ENCODE measurements at regions not wholly inside any gene's neighbourhood (a gene's known extent, or its start where the extent isn't known, plus 50 kb on each side); places are given as distances from the start of the nearest gene placed in this dataset.
A peak's percentile ranks its signal among the peaks of the same experiment; 100 is the strongest.

- TF ChIP-seq EZH2 (IDR thresholded peaks at IDR 0.05; ENCODE audit: borderline replicate concordance, low read length) = no peak
- peak; percentile 34 to 54 for TF ChIP-seq CTCF (conservative IDR thresholded peaks at IDR 0.05 in 1 of 2, IDR thresholded peaks at IDR 0.05 in 1 of 2; ENCODE audit: extremely low read depth in 1 of 2, insufficient read depth in 1 of 2, low read depth in 1 of 2, low read length in 2 of 2)
These were observed 123.8 kb downstream of the AKAIN1 start for GRCh38 chr18:5073026-5073944.
